ENCODE measurements at regions not wholly inside any gene's neighbourhood (a gene's known extent, or its start where the extent isn't known, plus 50 kb on each side); places are given as distances from the start of the nearest gene placed in this dataset.

GRCh38 chrX:97691901-97692455, 808.3 kb downstream of the RPA4 start:
- H3K4me3 ChIP-seq (ENCODE audit: low read depth, low read length), result no peak overlapping the region
- no peak for TF ChIP-seq CTCF (conservative IDR thresholded peaks at IDR 0.05; ENCODE audit: low read depth, low read length)
- DNase-seq (ENCODE audit: low read depth), result no peak

GRCh38 chrX:97692575-97692974, 808.9 kb downstream of the RPA4 start:
- no peak for DNase-seq (ENCODE audit: low read depth)
- peak; percentile 15 for TF ChIP-seq CTCF (conservative IDR thresholded peaks at IDR 0.05; ENCODE audit: low read depth, low read length)
- H3K4me3 ChIP-seq (ENCODE audit: low read depth, low read length), result no peak overlapping the region

- no peak for TF ChIP-seq CTCF (conservative IDR thresholded peaks at IDR 0.05; ENCODE audit: low read depth, low read length)
- no peak for DNase-seq (ENCODE audit: low read depth)
- no peak overlapping the region for H3K4me3 ChIP-seq (ENCODE audit: low read depth, low read length)
Measured at GRCh38 chrX:97700547-97700946, 816.8 kb downstream of the RPA4 start.

GRCh38 chrX:97704474-97704873, 820.8 kb downstream of the RPA4 start:
- H3K4me3 ChIP-seq (ENCODE audit: low read depth, low read length), result no peak overlapping the region
- no peak for TF ChIP-seq CTCF (conservative IDR thresholded peaks at IDR 0.05; ENCODE audit: low read depth, low read length)
- DNase-seq (ENCODE audit: low read depth), result no peak

GRCh38 chrX:97704881-97705280, 821.2 kb downstream of the RPA4 start:
- no peak for DNase-seq (ENCODE audit: low read depth)
- no peak for TF ChIP-seq CTCF (conservative IDR thresholded peaks at IDR 0.05; ENCODE audit: low read depth, low read length)
- no peak overlapping the region for H3K4me3 ChIP-seq (ENCODE audit: low read depth, low read length)

GRCh38 chrX:97705936-97706335, 822.2 kb downstream of the RPA4 start:
- no peak for TF ChIP-seq CTCF (conservative IDR thresholded peaks at IDR 0.05; ENCODE audit: low read depth, low read length)
- H3K4me3 ChIP-seq (ENCODE audit: low read depth, low read length), result no peak overlapping the region
- DNase-seq (ENCODE audit: low read depth), result no peak

GRCh38 chrX:97714072-97714471, 830.4 kb downstream of the RPA4 start:
- no peak for DNase-seq (ENCODE audit: low read depth)
- no peak overlapping the region for H3K4me3 ChIP-seq (ENCODE audit: low read depth, low read length)
- no peak for TF ChIP-seq CTCF (conservative IDR thresholded peaks at IDR 0.05; ENCODE audit: low read depth, low read length)

All from epithelial cell of proximal tubule (primary cell).